HG02759 (cell line): ENCODE measurements at regions not wholly inside any gene's neighbourhood (a gene's known extent, or its start where the extent isn't known, plus 50 kb on each side); places are given as distances from the start of the nearest gene placed in this dataset.
"Not testable (repeated sequence)": the region's sequence is repeated elsewhere in the genome, so short reads cannot be mapped to it uniquely, and the experiment has no call there.

Source experiments
- ATAC-seq: cut with Tn5 transposase; IDR thresholded peaks from one replicate; pipeline ENCODE4 v1.9.1; 2021; ENCODE audit warnings: mild to moderate bottlenecking, moderate library complexity; ENCODE audit not compliant: unreplicated experiment

- no peak for ATAC-seq
These were observed 209.4 kb downstream of the RASSF9 start for GRCh38 chr12:85626784-85627171.

GRCh38 chr12:85627584-85627983 lies 208.6 kb downstream of the RASSF9 start:
- no peak for ATAC-seq

- ATAC-seq = not testable (repeated sequence)
These were observed 207.6 kb downstream of the RASSF9 start for GRCh38 chr12:85628562-85628961.

- no peak for ATAC-seq
These were observed 205.4 kb downstream of the RASSF9 start for GRCh38 chr12:85630851-85631250.

- no peak for ATAC-seq
These were observed 203.8 kb downstream of the RASSF9 start for GRCh38 chr12:85632390-85632789.

- ATAC-seq = no peak
These were observed 202.7 kb downstream of the RASSF9 start for GRCh38 chr12:85633491-85633890.

- ATAC-seq = no peak
These were observed 196.4 kb downstream of the RASSF9 start for GRCh38 chr12:85639834-85640233.

GRCh38 chr12:85641796-85642195 lies 194.4 kb downstream of the RASSF9 start:
- ATAC-seq = no peak

- ATAC-seq = no peak
These were observed 193.9 kb downstream of the RASSF9 start for GRCh38 chr12:85642288-85642687.

- ATAC-seq = no peak
These were observed 193.4 kb downstream of the RASSF9 start for GRCh38 chr12:85642808-85643207.

GRCh38 chr12:85644508-85644907 lies 191.7 kb downstream of the RASSF9 start:
- no peak for ATAC-seq

GRCh38 chr12:85653731-85654455 lies 182.3 kb downstream of the RASSF9 start:
- ATAC-seq = no peak

- no peak for ATAC-seq
These were observed 181.8 kb downstream of the RASSF9 start for GRCh38 chr12:85654456-85654840.

- no peak for ATAC-seq
These were observed 179.6 kb downstream of the RASSF9 start for GRCh38 chr12:85656561-85656960.

GRCh38 chr12:85657251-85657650 lies 179.0 kb downstream of the RASSF9 start:
- no peak for ATAC-seq

GRCh38 chr12:85657836-85658630 lies 178.2 kb downstream of the RASSF9 start:
- ATAC-seq = no peak

- no peak for ATAC-seq
These were observed 176.3 kb downstream of the RASSF9 start for GRCh38 chr12:85659754-85660530.

GRCh38 chr12:85661461-85662206 lies 174.6 kb downstream of the RASSF9 start:
- ATAC-seq = no peak

GRCh38 chr12:85662207-85662602 lies 174.0 kb downstream of the RASSF9 start:
- no peak for ATAC-seq

- ATAC-seq = no peak
These were observed 172.6 kb downstream of the RASSF9 start for GRCh38 chr12:85663631-85664030.

GRCh38 chr12:85664429-85664828 lies 171.8 kb downstream of the RASSF9 start:
- ATAC-seq = no peak
